WERI-Rb-1 (cell line): ENCODE measurements at regions not wholly inside any gene's neighbourhood (a gene's known extent, or its start where the extent isn't known, plus 50 kb on each side); places are given as distances from the start of the nearest gene placed in this dataset.

Source experiments
- DNase-seq: peaks from one replicate; pipeline ENCODE4 v3.0.0-alpha.2; 2020
- H3K27ac ChIP-seq: fragments of 250-450 bp; sonication (Bioruptor Pico); 2 replicates; pipeline ENCODE4 v1.5.1; 2020; ENCODE audit warnings: mild to moderate bottlenecking, moderate library complexity
- H3K27me3 ChIP-seq: fragments of 250-450 bp; sonication (Bioruptor Pico); 2 replicates; pipeline ENCODE4 v1.5.1; 2021; ENCODE audit warnings: mild to moderate bottlenecking, low read depth, moderate library complexity; ENCODE audit not compliant: insufficient read depth, severe bottlenecking
- H3K36me3 ChIP-seq: fragments of 250-450 bp; sonication (Bioruptor Pico); 2 replicates; pipeline ENCODE4 v1.5.1; 2020; ENCODE audit warnings: mild to moderate bottlenecking, moderate library complexity
- H3K4me3 ChIP-seq: 2 replicates; pipeline ENCODE4 v1.5.1; 2011; ENCODE audit warnings: low read depth, mild to moderate bottlenecking, control low read depth, low read length
- H3K9me3 ChIP-seq: fragments of 250-450 bp; sonication (Bioruptor Pico); 2 replicates; pipeline ENCODE4 v1.5.1; 2021; ENCODE audit warnings: mild to moderate bottlenecking, moderate library complexity; ENCODE audit not compliant: severe bottlenecking
- TF ChIP-seq, protein P1 (sequence below): IDR thresholded peaks from 2 replicates; pipeline ENCODE4 v1.5.1; 2011; ENCODE audit warnings: low read depth, mild to moderate bottlenecking, control low read depth, inconsistent platforms, low read length

DNA sequence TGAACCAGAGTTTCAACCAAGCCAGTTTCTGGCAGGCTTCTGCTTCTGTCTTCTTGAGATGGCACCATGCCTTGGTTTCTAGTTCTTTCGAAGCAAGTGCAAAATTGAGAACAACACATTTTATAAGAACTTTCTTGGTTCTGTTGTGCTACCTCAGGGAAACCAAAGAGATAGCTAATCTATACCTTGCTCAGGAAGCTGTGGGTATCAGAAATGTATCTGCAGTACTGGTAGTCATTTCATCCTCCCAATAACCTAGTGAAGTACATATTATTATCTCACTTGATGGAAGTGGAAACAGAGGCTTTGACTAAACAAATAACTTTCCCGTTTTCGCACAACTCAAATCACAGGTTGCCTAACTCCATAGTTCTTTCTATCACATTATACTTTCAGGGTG, 246.6 kb downstream of the ENC1 start:
- Histone ChIP-seq H3K4me3 (no peak overlapping the region), H3K27me3 (no peaks in the 10 kb centered on the region), H3K27ac (no peak overlapping the region), H3K36me3 (no peaks in the 10 kb centered on the region), H3K9me3 (no peaks in the 10 kb centered on the region)
- TF ChIP-seq, protein P1, sequence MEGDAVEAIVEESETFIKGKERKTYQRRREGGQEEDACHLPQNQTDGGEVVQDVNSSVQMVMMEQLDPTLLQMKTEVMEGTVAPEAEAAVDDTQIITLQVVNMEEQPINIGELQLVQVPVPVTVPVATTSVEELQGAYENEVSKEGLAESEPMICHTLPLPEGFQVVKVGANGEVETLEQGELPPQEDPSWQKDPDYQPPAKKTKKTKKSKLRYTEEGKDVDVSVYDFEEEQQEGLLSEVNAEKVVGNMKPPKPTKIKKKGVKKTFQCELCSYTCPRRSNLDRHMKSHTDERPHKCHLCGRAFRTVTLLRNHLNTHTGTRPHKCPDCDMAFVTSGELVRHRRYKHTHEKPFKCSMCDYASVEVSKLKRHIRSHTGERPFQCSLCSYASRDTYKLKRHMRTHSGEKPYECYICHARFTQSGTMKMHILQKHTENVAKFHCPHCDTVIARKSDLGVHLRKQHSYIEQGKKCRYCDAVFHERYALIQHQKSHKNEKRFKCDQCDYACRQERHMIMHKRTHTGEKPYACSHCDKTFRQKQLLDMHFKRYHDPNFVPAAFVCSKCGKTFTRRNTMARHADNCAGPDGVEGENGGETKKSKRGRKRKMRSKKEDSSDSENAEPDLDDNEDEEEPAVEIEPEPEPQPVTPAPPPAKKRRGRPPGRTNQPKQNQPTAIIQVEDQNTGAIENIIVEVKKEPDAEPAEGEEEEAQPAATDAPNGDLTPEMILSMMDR, result no peak
- no peak for DNase-seq

DNA sequence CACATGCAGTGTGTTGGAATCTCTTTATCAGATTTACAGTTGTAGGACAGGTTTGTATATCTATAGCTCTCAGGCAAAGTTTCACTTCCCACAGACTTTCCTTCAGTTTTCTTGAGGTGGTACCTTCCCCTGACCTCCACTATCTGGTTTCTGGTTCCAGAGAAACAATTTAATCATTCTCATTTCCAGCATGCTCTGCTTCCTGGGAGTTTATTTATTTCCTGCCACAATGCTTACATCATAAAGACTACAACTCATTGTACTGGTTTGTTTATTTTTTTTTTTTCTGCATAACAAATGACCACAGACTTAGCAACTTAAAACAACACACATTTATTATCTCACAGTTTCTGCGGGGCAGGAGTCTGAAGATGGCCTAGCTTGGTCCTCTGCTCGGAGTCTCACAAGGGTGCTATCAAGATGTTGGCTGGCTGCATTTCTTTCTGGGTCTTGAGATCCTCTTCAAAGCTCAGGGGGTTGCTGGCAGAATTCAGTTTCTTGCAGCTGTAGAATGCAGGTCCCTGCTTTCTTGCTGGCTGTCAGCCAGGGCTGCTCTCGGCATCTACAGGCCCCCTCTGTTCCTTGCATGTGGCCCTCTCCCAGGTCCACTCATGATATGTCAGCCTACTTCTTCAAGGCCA, 247.7 kb downstream of the ENC1 start:
- TF ChIP-seq, protein P1, result no peak
- H3K27me3 ChIP-seq, result no peaks in the 10 kb centered on the region
- no peak overlapping the region for H3K27ac ChIP-seq
- H3K9me3 ChIP-seq, result peaks cover 2% of the 10 kb centered on the region
- no peak overlapping the region for H3K4me3 ChIP-seq
- no peaks in the 10 kb centered on the region for H3K36me3 ChIP-seq
- DNase-seq, result no peak

DNA sequence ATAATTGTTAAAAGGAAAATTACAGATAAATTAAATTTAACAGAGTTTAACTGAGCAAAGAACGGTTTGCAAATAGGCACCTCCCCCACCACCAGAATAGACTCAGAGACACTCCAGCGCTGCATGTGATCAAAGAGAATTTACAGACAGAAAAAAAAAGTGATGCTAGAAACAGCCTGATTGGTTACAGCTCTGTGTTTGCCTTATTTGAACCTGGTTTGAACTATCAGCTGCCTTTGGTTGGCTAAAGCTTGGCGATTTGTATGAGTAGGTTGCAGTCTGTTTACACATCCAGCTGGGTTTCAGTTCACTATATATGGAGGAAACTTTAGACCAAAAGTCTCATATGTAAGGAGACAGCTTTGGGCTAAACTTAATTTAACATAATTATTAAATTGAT, 249.1 kb downstream of the ENC1 start:
- Histone ChIP-seq H3K27ac (no peak overlapping the region), H3K36me3 (no peaks in the 10 kb centered on the region), H3K9me3 (peaks cover 11% of the 10 kb centered on the region), H3K27me3 (no peaks in the 10 kb centered on the region), H3K4me3 (no peak overlapping the region)
- no peak for DNase-seq
- TF ChIP-seq, protein P1, result no peak

DNA sequence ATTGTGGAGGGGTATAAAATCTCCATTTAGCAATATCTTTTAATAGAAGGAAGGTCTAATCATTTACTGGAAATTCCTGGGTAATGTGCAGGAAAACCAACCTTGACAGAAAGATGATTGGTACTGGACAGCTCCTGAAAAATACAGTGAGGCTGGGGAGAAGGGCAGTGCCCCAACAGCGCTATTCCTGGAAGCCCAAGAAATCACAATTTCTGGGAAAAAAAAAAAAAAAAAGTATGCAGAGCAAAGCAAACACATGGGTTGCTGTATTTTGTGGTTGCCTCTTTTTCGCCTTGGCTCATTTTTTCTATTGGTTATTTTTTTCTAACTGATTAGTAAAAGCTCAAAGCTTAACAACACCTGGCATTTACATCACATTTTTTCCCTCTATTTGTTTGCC, 249.7 kb downstream of the ENC1 start:
- H3K27me3 ChIP-seq, result no peaks in the 10 kb centered on the region
- TF ChIP-seq, protein P1, result no peak
- peaks cover 11% of the 10 kb centered on the region for H3K9me3 ChIP-seq
- H3K36me3 ChIP-seq, result no peaks in the 10 kb centered on the region
- H3K27ac ChIP-seq, result no peak overlapping the region
- DNase-seq, result no peak
- H3K4me3 ChIP-seq, result no peak overlapping the region

DNA sequence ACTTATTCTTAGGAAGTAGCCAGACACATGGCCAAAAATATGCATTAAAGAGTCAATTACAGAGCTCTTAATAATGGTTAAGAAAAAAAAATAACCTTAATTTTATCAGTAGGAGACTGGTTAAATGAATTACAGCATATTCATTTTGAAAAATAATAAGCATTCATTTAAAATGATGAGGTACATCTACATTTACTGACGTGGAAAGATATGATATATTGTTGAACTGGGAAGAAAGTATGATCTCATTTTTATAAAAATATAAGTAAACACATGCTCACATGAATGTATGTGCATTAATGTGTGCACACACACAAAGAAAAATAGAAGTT, 250.3 kb downstream of the ENC1 start:
- Histone ChIP-seq H3K36me3 (no peaks in the 10 kb centered on the region), H3K27me3 (no peaks in the 10 kb centered on the region), H3K4me3 (no peak overlapping the region), H3K27ac (no peak overlapping the region), H3K9me3 (peaks cover 11% of the 10 kb centered on the region)
- TF ChIP-seq, protein P1, result no peak
- no peak for DNase-seq
